NCI-H2227 treated with DMSO at 0.1 percent for 48 hours (cell line): ENCODE measurements at regions not wholly inside any gene's neighbourhood (a gene's known extent, or its start where the extent isn't known, plus 50 kb on each side); places are given as distances from the start of the nearest gene placed in this dataset.
"Not testable (repeated sequence)": the region's sequence is repeated elsewhere in the genome, so short reads cannot be mapped to it uniquely, and the experiment has no call there.

Experiments used
- DNase-seq: peaks from one replicate; lab custom pipeline; 2025; lab: John Stamatoyannopoulos, UW

GRCh38 chr20:11174861-11175260 lies 501.1 kb upstream of the JAG1 start:
- DNase-seq, result no peak

GRCh38 chr20:11176431-11176830 lies 502.6 kb upstream of the JAG1 start:
- no peak for DNase-seq

- DNase-seq, result no peak
These were observed 505.3 kb upstream of the JAG1 start for GRCh38 chr20:11178946-11179654.

- DNase-seq, result no peak
These were observed 506.4 kb upstream of the JAG1 start for GRCh38 chr20:11180186-11180585.

- not testable (repeated sequence) for DNase-seq
These were observed 507.3 kb upstream of the JAG1 start for GRCh38 chr20:11181129-11181528.

GRCh38 chr20:11181966-11182365 lies 508.2 kb upstream of the JAG1 start:
- no peak for DNase-seq

- no peak for DNase-seq
These were observed 508.9 kb upstream of the JAG1 start for GRCh38 chr20:11182720-11183119.

GRCh38 chr20:11186301-11187008 lies 512.7 kb upstream of the JAG1 start:
- DNase-seq, result no peak

GRCh38 chr20:11188843-11189603 lies 515.2 kb upstream of the JAG1 start:
- peak; percentile 84 for DNase-seq

- no peak for DNase-seq
These were observed 516.9 kb upstream of the JAG1 start for GRCh38 chr20:11190741-11191140.

GRCh38 chr20:11192106-11192505 lies 518.3 kb upstream of the JAG1 start:
- no peak for DNase-seq

GRCh38 chr20:11193241-11193640 lies 519.4 kb upstream of the JAG1 start:
- no peak for DNase-seq

GRCh38 chr20:11195169-11195568 lies 521.4 kb upstream of the JAG1 start:
- DNase-seq, result peak; percentile 67

- no peak for DNase-seq
These were observed 522.2 kb upstream of the JAG1 start for GRCh38 chr20:11195899-11196558.

- DNase-seq, result no peak
These were observed 524.1 kb upstream of the JAG1 start for GRCh38 chr20:11197851-11198250.

GRCh38 chr20:11200423-11200822 lies 526.6 kb upstream of the JAG1 start:
- no peak for DNase-seq

GRCh38 chr20:11204926-11205768 lies 531.3 kb upstream of the JAG1 start:
- peak; percentile 52 for DNase-seq

GRCh38 chr20:11205769-11206362 lies 532.1 kb upstream of the JAG1 start:
- DNase-seq, result no peak

GRCh38 chr20:11207749-11208502 lies 534.1 kb upstream of the JAG1 start:
- no peak for DNase-seq

- DNase-seq, result no peak
These were observed 536.8 kb upstream of the JAG1 start for GRCh38 chr20:11210611-11211010.
